ENCODE measurements at regions not wholly inside any gene's neighbourhood (a gene's known extent, or its start where the extent isn't known, plus 50 kb on each side); places are given as distances from the start of the nearest gene placed in this dataset.

DNA sequence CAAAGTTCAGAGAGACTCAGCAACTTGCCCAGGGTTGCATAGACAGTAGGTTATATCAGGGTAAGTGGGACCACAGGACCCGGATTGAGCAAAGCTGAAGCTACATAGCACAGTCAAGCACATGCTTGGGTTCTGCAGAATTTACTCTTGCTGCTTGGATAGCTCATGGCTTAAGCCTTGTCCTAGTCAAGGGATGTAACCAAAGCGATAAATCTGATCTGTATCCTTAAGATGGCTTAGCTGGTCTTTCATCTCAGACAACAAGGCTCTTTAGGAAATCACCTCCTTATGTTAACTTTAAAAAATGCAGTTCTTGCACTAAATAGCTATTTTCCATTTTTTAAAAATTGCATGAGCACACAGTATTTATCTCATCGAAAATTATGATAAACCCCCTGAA is 158.5 kb downstream of the LPIN1 start:
- Mint-ChIP-seq H3K36me3 (ENCODE audit: low read depth) (no peaks in the 10 kb centered on the region), H3K27ac (no peak overlapping the region), H3K27me3 (ENCODE audit: insufficient read depth) (no peaks in the 10 kb centered on the region)

GRCh38 chr2:11907190-11907589 is 160.8 kb downstream of the LPIN1 start:
- H3K9ac ChIP-seq (ENCODE audit: extremely low read depth, low read length, poor library complexity, severe bottlenecking) = no peak overlapping the region
- Mint-ChIP-seq H3K4me3 (no peak overlapping the region), H3K27me3 (ENCODE audit: insufficient read depth) (no peaks in the 10 kb centered on the region), H3K27ac (no peak overlapping the region), H3K9me3 (no peaks in the 10 kb centered on the region), H3K4me1 (no peaks in the 10 kb centered on the region), H3K36me3 (ENCODE audit: low read depth) (no peaks in the 10 kb centered on the region)
- 94 to 97% methylated on average over 4 to 6 of the region's 6 CpGs for WGBS, 2 experiments (ENCODE audit: insufficient coverage in 1 of 2, insufficient read length in 1 of 2)
- no peaks in the 10 kb centered on the region for H3K4me1 ChIP-seq (ENCODE audit: control insufficient read depth, insufficient read depth, low read length)
- no peak for DNase-seq
- no peak overlapping the region for H3K4me3 ChIP-seq (ENCODE audit: low read length)
- no peaks in the 10 kb centered on the region for H3K27me3 ChIP-seq (ENCODE audit: control insufficient read depth, insufficient read depth, low read length, poor library complexity, severe bottlenecking)
- peaks cover 7% of the 10 kb centered on the region for H3K9me3 ChIP-seq (ENCODE audit: control insufficient read depth, low read length)
- H3K27ac ChIP-seq (ENCODE audit: low read depth, low read length) = no peak overlapping the region
- TF ChIP-seq, protein P1, sequence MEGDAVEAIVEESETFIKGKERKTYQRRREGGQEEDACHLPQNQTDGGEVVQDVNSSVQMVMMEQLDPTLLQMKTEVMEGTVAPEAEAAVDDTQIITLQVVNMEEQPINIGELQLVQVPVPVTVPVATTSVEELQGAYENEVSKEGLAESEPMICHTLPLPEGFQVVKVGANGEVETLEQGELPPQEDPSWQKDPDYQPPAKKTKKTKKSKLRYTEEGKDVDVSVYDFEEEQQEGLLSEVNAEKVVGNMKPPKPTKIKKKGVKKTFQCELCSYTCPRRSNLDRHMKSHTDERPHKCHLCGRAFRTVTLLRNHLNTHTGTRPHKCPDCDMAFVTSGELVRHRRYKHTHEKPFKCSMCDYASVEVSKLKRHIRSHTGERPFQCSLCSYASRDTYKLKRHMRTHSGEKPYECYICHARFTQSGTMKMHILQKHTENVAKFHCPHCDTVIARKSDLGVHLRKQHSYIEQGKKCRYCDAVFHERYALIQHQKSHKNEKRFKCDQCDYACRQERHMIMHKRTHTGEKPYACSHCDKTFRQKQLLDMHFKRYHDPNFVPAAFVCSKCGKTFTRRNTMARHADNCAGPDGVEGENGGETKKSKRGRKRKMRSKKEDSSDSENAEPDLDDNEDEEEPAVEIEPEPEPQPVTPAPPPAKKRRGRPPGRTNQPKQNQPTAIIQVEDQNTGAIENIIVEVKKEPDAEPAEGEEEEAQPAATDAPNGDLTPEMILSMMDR (conservative IDR thresholded peaks at IDR 0.05) = no peak
- H3K36me3 ChIP-seq (ENCODE audit: control insufficient read depth, insufficient read depth, low read length) = no peaks in the 10 kb centered on the region

More for the DNA sequence above, 158.5 kb downstream of the LPIN1 start:
- Histone ChIP-seq H3K9me3 (ENCODE audit: control insufficient read depth, low read length) (peaks cover 7% of the 10 kb centered on the region), H3K4me3 (ENCODE audit: low read length) (no peak overlapping the region), H3K27ac (ENCODE audit: low read depth, low read length) (no peak overlapping the region), H3K9ac (ENCODE audit: extremely low read depth, low read length, poor library complexity, severe bottlenecking) (no peak overlapping the region), H3K27me3 (ENCODE audit: control insufficient read depth, insufficient read depth, low read length, poor library complexity, severe bottlenecking) (no peaks in the 10 kb centered on the region), H3K4me1 (ENCODE audit: control insufficient read depth, insufficient read depth, low read length) (no peaks in the 10 kb centered on the region), H3K36me3 (ENCODE audit: control insufficient read depth, insufficient read depth, low read length) (no peaks in the 10 kb centered on the region)
- no peak overlapping the region for H3K4me3 Mint-ChIP-seq
- WGBS, 2 experiments (ENCODE audit: insufficient coverage in 1 of 2, insufficient read length in 1 of 2) = 85 to 89% methylated on average over 3 of the region's 3 CpGs
- no peaks in the 10 kb centered on the region for H3K9me3 Mint-ChIP-seq
- DNase-seq = no peak
- H3K4me1 Mint-ChIP-seq = no peaks in the 10 kb centered on the region
- TF ChIP-seq, protein P1 (conservative IDR thresholded peaks at IDR 0.05) = no peak

GRCh38 chr2:11910971-11911370 is 164.5 kb downstream of the LPIN1 start:
- Histone ChIP-seq H3K9ac (ENCODE audit: extremely low read depth, low read length, poor library complexity, severe bottlenecking) (no peak overlapping the region), H3K27ac (ENCODE audit: low read depth, low read length) (no peak overlapping the region), H3K27me3 (ENCODE audit: control insufficient read depth, insufficient read depth, low read length, poor library complexity, severe bottlenecking) (no peaks in the 10 kb centered on the region), H3K4me3 (ENCODE audit: low read length) (no peak overlapping the region), H3K9me3 (ENCODE audit: control insufficient read depth, low read length) (peaks cover 12% of the 10 kb centered on the region), H3K4me1 (ENCODE audit: control insufficient read depth, insufficient read depth, low read length) (no peaks in the 10 kb centered on the region), H3K36me3 (ENCODE audit: control insufficient read depth, insufficient read depth, low read length) (no peaks in the 10 kb centered on the region)
- DNase-seq = no peak
- Mint-ChIP-seq H3K27ac (no peak overlapping the region), H3K4me3 (no peak overlapping the region), H3K36me3 (ENCODE audit: low read depth) (no peaks in the 10 kb centered on the region), H3K9me3 (no peaks in the 10 kb centered on the region), H3K27me3 (ENCODE audit: insufficient read depth) (no peaks in the 10 kb centered on the region), H3K4me1 (no peaks in the 10 kb centered on the region)
- TF ChIP-seq, protein P1 (conservative IDR thresholded peaks at IDR 0.05) = no peak
- WGBS, 2 experiments (ENCODE audit: insufficient coverage in 1 of 2, insufficient read length in 1 of 2) = 86 to 100% methylated on average over 1 to 3 of the region's 3 CpGs

Data from endodermal cell (in vitro differentiated cells).